Activated gamma-delta T cell (primary cell): ENCODE measurements at regions not wholly inside any gene's neighbourhood (a gene's known extent, or its start where the extent isn't known, plus 50 kb on each side); places are given as distances from the start of the nearest gene placed in this dataset.
"Not testable (repeated sequence)": the region's sequence is repeated elsewhere in the genome, so short reads cannot be mapped to it uniquely, and the experiment has no call there.

ENCODE experiments used
- DNase-seq: peaks from one replicate; lab custom pipeline; 2025; lab: John Stamatoyannopoulos, UW

DNA sequence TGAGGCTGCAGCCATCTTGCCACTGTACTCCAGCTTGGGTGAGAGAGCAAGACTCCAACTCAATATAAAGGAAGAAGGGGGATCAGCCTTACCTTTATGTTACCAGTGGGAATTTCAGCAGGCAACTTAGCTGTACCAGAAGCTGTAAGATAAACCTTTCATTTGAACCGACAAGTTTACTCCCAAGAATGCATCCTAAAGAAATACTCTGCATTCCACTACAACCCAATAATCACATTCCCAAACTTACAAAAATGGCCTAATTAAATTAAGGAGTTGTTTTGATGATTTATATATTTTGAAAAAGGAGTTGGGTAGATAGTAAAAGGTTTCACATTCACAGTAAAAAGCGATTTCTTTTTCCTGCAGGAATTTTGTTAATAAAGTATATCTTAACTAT is 241.4 kb downstream of the TTC8 start:
- no peak for DNase-seq

DNA sequence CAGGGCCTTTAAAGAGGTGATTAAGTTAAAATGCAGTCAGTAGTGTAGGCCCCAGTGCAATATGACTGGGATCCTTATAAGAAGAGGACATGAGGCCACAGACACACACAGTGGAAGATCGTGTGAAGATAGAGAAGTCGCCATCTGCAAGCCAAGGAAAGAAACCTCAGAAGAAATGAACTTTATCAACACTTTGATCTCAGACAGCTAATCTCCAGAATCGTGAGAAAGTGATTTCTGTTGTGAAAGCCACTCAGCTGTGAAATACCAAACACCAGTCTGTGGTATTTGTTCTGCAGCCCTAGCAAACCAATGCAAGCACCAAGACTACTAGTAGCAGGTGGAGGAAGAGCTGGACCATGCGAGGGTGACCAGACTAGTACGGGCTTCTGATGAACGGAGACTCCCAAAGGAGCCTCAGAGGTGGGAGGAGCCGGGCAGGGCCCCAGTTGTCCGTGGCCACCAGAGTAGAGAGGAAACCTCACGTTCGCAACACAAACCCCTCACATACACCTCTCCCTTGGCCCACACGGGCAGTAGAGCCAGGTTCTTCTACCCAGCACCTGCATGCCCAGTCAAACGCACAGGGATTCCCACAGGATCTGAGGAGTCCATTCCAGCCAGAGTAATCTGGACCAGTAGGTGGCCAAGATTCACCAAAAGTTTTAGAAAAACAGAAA is 243.0 kb downstream of the TTC8 start:
- no peak for DNase-seq

DNA sequence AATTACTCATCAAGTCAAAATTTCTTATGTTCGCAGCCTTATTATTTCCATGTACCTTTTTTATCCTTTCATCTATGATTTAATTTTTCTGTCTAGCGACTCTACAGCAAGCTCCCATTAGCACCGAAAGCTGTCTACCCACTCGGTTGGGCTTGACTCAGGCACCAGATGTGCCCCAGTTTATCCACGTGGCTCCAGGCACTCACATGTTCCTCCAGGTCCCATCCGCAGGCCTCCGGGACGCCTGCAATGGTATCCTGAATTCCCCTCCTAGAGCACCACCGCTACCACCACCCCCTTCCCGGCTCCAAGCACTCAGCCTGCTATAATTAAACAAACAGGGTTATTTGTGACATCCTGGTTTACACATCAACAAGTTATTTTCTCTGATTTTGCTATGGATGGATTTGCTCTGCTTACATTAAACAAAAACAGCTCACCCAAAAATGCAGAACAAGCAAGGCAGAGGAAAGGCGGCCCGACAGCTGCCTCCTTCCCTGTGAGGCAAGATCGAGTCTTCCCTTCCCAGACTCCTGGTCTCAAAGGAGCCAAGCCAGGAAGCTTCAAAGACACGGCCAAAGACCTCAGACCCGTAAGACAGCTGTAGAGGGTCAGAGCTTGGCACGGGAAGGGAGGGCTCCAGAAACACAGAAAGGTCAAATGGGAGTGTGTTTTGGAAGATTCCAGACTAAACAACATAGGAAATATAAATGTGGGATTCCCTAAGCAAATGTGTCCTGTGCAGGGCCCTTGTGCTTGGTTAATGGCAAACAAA is 253.8 kb downstream of the TTC8 start:
- DNase-seq: no peak

DNA sequence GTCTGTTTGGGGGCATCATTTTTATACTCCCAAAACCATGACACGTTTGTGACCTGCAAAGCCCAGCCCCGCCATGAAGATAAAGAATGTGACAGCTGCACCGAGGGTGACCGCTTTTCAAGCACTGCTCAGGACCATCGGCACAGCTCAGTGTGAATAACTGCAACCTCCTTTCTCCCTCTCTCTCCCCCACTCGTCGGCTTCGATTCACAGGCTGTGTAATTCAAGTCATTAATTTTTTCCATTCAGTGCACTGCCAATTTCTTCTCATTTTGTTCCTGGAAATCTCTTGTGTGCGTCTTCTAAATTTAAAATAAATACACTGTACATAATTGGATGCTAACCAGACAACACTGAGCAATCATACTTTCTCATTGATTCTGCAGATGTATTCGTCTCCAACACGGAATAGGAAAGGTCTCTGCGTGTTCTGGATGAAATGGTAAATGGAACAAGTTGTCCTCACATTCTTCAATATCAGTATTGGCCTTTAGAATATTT is 260.8 kb downstream of the TTC8 start:
- no peak for DNase-seq

DNA sequence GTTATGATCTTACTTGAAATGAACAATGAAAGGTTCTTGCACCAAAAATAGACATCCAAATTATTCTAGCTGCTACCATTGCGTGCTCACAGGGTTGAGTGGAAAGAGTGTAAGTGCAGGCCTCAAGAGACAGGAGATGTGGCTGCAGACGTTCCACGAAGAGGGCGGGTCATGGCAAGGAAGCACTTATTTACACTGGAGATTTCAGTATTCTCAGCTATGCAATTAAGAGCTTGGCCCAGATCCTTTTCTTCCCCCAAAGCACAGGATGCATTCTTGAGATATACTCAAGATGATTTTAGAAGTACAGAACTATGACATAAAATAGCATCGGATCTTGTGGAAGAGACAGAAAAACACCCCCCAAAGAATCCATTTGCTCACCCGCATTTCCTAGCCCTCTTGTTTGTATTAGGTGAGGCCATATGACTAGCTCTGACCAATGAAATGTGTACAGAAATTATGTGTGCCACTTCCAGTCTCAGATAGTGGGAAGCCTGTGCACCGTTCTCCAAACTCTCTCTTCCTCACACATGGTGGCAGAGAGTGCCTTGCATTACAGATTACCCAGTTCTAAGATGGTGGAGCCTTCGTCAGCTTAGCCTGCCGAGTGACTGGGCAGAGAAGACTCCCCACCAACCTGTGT is 261.4 kb downstream of the TTC8 start:
- no peak for DNase-seq

DNA sequence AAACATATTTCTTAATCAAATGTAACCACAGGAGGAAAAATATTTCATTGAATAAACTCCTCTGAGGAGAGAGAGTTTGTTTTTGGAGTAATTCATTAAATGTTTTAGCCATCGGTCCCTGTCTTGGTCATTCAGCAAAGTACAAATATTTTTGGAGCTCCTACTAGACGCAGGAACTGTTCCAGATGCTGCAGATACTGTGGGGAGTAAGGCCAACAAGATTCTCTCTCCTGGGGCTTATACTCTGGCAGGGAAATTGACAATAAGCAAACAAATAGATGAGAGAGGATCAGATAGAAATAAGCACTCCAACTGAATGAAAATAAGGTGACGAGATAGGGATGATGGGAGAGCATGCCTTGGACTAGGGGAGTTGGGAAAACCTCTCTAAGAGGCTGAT is 264.1 kb downstream of the TTC8 start:
- no peak for DNase-seq

DNA sequence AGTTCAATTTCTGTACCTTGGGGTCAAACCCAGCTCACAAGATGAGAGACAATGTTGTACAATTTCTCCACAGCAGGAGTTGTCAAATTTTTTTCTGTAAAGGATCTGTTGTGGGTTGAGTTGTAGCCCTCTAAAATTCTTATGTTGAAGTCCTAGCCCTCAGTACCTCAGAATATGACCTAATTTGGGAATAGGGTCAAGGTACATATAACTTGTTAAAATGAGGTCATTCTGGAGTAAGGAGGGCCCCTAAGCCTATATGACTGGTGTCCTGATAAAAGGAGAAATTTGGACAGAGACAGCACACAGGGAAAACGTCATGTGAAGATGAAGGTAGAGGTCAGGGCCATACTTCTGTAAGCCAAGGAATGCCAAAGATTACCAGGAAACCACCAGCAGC is 264.9 kb downstream of the TTC8 start:
- no peak for DNase-seq

DNA sequence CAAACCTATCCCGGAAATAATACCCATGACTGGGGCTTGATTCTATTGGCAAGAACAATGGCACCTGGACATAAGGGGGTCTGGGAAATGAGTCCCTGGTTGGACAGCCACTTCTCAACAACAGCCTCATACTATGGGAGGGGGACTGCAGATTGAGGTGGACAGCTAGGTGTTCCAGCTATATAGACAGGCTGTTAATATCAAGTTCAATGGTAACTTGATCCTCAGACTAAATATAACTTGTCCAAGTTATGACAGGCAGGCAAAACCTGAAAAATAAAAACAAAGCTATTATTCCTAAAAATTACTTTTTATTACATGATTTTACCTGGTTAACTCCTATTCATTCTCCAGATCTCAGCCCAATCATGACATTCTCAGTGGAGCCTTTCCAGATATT is 267.3 kb downstream of the TTC8 start:
- DNase-seq: no peak

DNA sequence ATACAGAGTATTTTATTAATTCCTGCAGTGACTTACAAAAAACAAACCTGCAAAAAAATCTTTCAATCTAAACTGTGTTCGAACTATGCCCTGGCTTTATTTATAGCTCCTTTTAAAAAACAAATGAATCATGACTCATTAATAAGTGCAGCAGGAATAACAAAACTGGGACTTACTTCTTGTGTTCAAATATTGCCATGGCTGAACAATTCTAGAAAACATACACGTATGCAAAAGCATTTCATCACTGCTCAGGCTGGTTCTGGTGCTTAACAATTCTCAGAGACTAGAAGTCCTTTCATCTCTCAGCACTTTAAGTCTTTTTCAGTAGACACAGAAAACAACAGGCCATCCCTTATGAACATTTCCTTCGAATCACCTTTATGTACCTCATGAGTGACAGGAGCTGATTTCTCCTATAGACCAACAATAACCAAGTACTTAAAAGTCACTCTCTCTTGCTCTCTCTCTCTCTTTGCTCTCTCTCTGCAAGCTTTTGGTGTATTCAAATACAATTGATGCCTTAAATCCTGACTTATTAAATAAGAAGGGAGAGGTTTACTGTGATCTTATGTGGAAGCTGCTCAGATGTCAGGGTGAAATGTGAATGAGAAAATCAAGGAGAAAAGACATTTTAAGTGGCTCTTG is 268.8 kb downstream of the TTC8 start:
- no peak for DNase-seq

DNA sequence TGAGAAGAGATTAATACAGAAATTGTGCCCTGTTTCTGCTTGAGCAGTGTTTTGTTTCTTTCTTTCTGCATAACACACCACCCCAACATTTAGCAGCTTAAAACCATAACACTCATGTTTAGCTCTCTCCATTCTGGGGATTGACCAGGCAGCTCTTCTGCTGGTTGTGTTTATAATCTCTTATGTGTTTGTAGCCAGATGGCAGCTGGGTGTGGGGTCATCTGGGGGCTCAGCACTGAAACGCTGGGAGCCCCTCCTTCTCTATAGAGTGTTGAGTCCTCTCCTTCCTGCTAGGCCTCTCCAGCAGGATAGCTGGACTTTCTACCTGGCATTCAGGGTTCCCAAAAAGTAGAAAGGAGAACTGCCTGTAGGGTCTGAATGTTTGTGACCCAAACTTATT is 270.6 kb downstream of the TTC8 start:
- DNase-seq: no peak

DNA sequence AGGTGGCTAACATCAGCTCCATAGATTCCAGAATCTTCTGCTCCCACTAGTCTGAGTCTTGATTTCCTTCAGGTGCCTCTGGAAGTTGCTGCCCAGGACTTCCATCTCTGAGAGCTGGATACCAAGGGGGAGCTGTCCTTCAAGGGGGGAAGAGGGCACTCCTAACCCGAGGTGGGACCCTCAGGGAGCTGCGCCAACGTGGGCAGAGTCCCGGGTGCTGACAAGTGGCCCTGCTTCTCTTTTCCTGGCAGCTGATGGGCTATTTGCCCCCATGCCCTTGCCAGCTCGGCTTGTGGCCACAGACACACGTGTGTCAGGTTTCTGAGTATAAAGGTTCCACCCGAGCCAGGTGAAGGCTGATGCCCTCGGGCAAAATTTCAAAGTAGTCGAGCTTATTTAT is 272.5 kb downstream of the TTC8 start:
- DNase-seq: no peak

DNA sequence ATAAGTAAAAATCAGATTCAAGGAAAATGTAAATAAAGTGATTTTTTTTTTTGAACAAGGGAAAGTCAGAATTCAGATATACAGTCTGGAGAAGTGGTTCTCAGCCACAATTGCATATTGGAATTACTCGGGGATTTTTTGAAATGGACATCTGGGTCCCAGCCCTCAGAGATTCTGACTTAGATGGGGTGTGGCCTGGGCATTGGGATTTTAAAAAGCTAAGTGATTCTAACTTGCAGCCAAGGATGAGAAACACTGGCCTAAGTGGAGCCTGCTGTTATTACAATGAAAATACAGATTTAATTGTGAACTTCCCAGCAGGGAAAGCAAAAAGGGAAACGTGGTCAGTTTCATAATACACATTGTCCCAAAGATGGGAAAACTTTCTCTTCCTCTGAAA is 273.8 kb downstream of the TTC8 start:
- DNase-seq: no peak

DNA sequence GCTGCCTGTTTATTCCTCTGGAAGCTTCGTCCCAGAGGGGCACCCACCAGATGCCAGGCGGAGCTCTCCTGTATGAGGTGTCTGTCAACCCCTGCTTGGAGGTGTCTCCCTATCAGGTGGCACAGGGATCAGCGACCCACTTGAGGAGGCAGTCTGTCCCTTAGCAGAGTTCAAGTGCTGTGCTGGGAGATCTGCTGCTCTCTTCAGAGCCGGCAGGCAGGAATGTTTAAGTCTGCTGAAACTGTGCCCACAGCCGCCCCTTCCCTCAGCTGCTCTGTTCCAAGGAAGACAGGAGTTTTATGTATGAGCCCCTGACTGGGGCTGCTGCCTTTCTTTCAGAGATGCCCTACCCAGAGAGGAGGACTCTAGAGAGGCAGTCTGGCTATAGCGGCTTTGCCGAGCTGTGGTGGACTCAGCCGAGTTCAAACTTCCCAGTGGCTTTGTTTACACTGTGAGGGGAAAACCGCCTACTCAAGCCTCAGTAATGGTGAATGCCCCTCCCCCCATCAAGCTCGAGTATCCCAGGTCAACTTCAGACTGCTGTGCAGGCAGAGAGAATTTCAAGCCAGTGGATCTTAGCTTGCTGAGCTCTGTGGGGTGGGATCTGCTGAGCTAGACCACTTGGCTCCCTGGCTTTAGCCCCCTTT is 279.8 kb downstream of the TTC8 start:
- not testable (repeated sequence) for DNase-seq

DNA sequence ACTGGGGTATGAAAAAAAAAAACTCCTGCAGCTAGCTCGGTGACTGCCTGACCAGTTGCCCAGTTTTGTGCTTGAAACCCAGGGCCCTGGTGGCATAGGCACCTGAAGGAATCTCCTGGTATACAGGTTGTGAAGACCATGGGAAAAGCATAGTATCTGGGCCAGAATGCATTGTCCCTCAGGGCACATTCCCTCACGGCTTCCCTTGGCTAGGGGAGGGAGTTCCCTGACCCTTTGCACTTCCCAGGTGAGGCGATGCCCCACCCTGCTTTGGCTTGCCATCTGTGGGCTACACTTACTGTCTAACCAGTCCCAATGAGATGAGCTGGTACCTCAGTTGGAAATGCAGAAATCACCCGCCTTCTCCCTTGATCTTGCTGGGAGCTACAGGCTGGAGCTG is 280.4 kb downstream of the TTC8 start:
- not testable (repeated sequence) for DNase-seq
